Tibial nerve (tissue), 3 donors: ENCODE measurements at regions not wholly inside any gene's neighbourhood (a gene's known extent, or its start where the extent isn't known, plus 50 kb on each side); places are given as distances from the start of the nearest gene placed in this dataset.

Experiments used
- POLR2A ChIP-seq, 2 donors: fragments of 450-650 bp; IDR thresholded peaks; one replicate each; pipeline ENCODE4 v1.6.1; 2017; ENCODE audit warnings: antibody characterized with exemption in 2 of 2, mild to moderate bottlenecking in 2 of 2, moderate library complexity in 2 of 2
- TF ChIP-seq, protein P1 (sequence below), 5 experiments: fragments of 200-600 bp in 3 of 5; fragments of 450-650 bp in 2 of 5; sonication (generic) in 3 of 5; IDR thresholded peaks; one replicate each; pipeline ENCODE4 v1.5.1; 2016 to 2019; ENCODE audit warnings: antibody characterized with exemption in 5 of 5, mild to moderate bottlenecking in 3 of 5, moderate library complexity in 2 of 5

DNA sequence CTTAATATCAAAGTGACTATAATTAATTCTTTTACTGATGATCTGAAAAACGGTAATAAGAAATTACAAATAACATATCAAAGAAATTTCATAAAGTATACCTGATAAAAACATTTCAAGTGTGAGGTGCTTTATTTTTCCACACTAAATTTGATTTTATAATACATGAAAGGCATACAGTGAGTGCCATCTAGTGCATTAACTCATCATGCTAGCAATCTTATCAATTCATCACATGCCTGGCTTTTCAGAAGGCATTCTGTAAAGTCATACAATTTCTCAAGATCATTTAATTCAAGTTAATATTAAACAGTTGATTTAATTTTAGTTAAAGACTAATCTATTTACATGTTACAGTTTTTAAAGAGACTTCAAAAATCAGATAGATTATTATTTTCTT is 1020.9 kb downstream of the GATA3 start:
- no peak for TF ChIP-seq POLR2A (IDR thresholded peaks at IDR 0.05)
- TF ChIP-seq, protein P1, sequence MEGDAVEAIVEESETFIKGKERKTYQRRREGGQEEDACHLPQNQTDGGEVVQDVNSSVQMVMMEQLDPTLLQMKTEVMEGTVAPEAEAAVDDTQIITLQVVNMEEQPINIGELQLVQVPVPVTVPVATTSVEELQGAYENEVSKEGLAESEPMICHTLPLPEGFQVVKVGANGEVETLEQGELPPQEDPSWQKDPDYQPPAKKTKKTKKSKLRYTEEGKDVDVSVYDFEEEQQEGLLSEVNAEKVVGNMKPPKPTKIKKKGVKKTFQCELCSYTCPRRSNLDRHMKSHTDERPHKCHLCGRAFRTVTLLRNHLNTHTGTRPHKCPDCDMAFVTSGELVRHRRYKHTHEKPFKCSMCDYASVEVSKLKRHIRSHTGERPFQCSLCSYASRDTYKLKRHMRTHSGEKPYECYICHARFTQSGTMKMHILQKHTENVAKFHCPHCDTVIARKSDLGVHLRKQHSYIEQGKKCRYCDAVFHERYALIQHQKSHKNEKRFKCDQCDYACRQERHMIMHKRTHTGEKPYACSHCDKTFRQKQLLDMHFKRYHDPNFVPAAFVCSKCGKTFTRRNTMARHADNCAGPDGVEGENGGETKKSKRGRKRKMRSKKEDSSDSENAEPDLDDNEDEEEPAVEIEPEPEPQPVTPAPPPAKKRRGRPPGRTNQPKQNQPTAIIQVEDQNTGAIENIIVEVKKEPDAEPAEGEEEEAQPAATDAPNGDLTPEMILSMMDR (IDR thresholded peaks at IDR 0.05): no peak
